CD4-positive, alpha-beta T cell treated with Interleukin-4 for 4 hours (primary cell): ENCODE measurements at regions not wholly inside any gene's neighbourhood (a gene's known extent, or its start where the extent isn't known, plus 50 kb on each side); places are given as distances from the start of the nearest gene placed in this dataset.
"Not testable (repeated sequence)": the region's sequence is repeated elsewhere in the genome, so short reads cannot be mapped to it uniquely, and the experiment has no call there.

Experiments
- DNase-seq: peaks from one replicate; pipeline ENCODE4 v3.0.0-alpha.2; 2020

DNA sequence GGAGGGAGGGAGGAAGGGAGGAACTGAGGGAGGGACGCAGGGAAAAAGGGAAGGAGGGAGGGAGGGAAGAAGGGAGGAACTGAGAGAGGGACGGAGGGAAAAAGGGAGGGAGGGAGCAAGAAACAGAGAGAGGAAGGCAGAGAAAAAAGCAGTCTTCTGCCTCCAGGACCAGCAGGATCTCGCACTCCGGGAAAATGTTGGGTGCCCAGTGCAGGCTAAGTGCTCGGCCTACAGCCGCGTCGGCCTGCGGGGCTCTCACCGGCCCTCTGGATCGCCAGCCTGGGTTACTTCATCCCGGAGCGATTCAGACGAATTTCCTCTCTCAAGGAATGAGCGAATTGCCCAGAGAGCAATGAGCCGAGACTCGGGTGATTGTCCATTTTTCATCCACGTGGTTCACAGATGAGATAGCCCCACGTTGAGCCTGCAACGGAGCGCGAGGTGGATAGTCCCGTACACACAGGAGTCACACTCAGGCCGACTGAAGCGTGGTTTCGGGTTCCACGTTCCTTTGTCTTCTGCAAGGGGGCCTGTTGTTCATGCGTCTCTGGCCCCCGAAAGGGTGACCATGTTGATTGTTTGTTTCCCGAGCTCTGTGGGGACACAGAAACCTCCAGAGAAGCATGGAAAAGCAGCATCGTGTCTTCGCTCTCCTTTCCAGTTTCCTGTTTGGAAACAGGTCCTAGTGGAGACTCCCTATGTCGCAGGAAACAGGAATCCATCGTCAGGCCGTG lies 1937.1 kb upstream of the DEFB115 start:
- DNase-seq, result not testable (repeated sequence)

DNA sequence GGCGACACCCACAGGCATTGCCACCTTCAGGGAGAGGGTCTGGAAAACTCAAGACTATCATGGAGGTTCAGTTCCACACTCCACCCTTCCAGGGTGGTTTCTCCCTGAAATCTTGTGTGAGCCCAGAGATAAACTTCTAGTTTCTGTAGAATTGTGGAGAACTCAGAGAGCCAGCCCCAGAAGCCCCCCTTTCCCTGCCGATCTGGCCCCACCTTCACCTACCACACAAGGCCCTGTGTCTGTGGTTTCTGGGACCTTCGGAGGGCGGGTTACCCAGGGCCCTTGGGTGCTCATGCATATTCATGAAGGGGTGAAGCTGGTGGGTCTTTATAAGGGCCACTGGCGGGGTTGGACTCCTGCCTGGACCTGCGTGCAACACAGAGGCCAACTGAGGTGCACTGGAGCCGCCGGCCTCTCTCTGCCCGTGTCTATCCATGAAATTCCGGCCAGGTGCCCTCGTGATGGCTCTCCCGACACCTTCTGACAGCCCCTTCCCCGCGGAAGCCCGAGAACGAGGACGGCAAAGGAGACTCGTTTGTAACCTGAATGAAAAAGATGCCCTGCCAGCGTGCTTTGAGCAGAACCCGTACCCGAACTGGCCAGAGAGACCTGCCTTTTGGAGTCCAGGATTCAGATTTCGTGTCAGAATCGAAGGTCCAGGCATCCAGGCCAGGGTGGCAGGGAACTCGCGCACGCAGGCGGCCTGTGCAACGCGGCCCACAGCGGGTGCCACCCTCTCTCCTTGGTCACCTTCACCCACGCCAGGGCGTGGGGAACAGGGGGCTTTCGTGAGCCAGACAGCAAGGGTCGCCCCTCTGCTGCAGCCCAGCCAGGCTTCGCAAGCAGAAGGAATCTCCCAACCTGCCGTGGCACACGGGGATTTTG lies 1933.6 kb upstream of the DEFB115 start:
- not testable (repeated sequence) for DNase-seq

DNA sequence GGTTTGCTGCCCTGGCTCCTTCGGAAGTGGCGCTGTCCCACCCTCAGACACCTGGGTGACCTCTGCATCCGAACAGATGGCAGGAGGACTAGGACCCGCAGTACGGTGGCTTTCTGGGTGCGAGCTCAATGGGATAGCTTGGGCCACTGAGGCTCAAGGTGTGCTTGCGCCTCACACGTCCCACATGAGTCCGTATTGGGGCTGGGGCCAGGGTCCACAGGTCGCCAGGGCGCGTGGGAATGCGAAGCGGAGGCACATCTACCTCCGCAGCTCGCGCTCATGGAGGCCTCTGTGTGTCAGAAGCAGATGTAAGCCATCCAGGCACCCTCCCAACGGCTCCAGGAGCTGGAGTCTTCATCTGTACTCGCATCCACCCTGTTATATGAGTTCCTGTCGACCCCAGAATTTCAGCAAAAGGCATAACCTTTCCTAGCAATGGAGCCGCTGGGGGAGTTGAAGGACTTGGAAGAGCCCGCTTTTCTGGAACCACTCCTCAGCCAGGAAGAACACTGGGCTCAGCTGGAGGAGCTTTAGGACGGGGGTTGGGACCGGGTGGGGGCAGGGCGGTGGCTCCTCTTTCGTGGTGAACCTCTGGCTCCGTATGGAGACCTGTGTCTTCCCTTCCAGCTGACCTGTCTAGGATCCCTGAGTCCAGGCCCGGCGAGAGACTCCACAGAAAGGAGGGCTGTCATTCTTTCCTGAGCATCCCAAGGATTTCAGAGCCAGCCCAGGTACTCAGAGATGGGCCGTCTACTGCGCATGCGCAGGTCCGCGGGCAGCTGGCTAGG lies 1932.8 kb upstream of the DEFB115 start:
- DNase-seq, result not testable (repeated sequence)

DNA sequence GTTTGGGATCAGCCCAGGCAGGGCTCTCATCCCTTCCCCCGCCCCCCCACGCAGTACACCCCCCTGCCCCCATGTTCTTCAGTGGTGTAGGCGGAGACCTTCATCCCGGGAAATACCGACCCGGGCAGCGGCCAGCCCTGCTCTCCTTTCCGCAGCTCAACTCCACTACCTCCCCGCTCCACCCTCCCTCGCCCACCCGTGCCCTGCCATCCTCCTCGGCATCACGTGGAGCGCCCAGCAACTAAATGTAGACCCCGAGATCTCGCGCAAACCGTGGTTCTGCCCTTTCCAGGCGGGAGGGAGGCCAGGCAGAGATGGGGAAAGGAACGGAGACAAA lies 1932.2 kb upstream of the DEFB115 start:
- no peak for DNase-seq

DNA sequence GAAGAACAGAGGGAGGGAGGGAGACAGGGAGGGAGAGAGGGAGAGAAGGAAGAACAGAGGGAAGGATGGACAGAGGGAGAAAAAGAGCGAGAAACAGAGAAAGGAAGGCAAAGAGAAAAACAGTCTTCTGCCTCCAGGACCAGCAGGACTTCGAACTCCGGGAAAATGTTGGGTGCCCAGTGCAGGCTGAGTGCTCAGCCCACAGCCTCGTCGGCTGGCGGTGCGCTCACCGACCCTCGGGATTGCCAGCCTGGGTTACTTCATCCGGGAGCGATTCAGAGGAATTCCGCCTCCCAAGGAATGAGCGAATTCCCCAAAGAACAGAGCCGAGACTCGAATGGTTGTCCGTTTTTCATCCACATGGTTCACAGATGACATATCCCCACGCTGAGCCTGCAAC lies 1931.7 kb upstream of the DEFB115 start:
- not testable (repeated sequence) for DNase-seq

DNA sequence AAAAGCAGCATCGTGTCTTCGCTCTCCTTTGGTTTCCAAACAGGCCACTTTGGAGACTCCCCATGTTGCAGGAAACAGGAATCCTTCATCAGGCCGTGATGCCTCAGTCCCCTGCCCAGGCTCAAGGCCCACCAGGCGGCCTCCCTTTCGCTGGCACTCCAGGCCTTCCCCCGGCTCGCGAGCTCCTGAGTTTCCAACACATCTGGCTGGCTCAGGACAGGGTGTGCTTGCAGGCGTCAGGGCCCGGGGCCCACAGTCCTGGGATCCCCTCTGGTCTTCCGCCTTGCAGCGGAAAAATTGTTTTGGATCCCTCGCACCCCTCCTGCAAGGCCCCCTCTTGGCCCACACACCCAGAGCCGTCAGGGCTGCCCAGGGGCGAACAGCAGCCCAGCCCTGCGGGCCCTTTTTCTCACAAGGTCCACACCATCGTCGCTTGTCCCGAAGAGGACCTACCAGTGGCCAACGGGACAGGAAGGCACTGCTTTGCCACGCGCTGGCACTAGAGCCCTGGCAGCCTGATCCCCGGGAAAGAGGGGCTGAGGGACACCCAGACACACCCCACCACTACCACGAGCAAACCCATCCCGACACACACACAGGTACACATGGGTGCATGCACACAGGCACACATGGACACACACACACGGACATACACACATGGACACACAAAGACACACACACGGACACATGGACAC lies 1930.9 kb upstream of the DEFB115 start:
- DNase-seq, result no peak

DNA sequence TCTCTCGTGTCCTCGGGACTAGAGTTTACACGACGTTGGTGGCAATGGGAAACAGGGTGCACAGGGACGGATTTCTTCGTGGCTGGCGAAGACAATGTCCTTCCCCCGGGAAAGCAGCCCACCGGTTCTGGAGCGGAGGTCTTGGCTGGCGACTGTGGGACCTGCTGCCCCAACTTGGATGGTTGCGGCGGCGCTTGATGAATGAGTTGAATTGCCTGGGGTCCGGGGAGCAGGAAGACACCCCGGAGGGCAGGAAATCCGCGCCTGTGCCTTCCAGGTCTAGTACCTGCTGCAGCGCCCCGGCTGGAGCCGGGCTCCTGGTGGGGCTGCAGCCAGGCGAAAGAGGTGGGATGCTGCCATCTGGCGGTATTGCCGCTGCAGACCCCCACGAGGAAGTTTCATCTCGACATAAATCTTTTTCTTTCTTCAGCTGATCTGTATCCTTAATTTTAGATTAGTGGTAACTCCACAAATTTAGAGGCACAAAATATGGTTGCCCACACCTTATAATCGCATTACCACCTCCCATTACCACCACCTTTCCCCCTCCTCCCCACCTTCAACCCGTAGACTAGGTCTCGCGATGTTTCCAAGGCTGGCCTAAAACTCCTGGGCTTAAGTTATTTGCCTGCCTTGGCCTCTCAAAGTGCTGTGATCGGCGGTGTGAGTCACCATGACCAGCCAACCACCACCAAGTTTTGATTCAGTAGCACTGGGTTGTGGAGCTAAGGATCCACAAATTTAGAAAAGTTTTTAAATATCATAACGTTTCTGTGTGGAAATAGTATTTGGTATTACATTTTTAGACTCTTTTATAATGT lies 1929.7 kb upstream of the DEFB115 start:
- DNase-seq, result not testable (repeated sequence)

DNA sequence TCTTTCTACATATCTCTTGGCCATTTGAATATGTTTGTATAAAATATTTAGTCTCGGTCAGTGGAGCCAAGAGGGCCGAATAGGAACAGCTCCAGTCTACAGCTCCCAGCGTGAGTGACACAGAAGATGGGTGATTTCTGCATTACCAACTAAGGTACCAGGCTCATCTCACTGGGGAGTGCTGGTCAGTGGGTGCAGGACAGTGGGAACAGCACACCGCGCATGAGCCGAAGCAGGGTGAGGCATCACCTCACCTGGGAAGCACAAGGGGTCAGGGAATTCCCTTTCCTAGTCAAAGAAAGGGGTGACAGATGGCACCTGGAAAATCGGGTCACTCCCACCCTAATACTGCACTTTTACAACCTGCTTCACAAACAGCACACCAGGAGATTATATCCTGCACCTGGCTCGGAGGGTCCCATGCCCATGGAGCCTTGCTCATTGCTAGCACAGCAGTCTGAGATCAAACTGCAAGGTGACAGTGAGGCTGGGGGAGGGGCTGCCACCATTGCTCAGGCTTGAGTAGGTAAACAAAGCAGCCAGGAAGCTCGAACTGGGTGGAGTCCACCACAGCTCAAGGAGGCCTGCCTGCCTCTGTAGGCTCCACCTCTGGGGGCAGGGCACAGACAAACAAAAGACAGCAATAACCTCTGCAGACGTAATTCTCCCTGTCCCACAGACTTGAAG lies 1926.9 kb upstream of the DEFB115 start:
- DNase-seq, result not testable (repeated sequence)

DNA sequence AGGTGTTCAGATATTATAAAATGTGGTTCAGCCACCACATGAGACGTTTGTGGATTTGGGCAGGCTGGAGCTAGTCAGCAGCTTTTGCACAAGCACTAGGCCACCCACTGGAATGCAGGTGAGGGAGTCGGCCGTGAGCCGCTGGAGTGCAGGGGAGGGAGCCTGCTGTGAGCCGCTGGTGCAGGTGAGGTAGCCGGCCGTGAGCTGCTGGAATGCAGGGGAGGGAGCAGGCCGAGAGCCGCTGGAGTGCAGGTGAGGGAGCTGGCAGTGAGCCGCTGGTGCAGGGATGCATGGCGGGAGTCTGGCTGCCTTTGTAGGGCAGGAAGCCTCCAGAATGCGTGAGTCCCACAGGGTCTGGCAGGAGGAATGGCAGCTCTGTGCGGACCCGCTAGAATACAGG lies 1907.6 kb upstream of the DEFB115 start:
- no peak for DNase-seq

DNA sequence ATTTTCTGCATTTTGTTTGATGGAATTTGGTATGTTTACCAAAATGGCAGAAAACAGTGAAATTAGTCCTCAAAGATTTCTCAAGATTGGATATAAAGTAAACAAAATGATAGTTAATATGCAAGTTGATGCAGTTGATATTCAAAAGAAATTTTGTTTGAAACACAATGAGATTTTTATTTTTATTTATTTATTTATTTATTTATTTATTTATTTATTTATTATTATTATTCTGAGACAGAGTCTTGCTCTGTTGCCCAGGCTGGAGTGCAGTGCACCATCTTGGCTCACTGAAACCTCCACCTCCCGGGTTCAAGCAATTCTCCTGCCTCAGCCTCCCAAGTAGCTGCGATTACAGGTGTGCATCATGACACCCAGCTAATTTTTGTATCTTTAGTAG lies 1881.5 kb upstream of the DEFB115 start:
- DNase-seq, result not testable (repeated sequence)

DNA sequence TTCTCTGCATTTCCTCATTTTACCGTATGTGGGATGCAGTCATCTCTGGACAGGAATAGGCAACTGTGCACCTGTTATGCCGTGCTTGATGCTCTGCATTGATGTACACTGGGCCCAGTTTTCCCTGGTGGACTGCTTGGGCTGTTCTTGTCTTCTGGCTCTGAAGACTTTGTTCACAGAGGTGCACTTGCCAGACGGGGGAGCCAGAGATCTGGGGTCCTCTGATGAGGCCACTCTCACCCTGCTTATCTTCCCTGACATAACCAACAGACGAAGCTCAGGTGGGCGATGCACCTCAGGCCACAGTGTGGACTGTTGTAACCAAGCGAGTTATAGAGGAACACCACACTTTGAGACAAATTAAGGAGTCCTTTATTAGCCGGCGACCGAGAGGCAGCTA lies 1864.6 kb upstream of the DEFB115 start:
- not testable (repeated sequence) for DNase-seq

DNA sequence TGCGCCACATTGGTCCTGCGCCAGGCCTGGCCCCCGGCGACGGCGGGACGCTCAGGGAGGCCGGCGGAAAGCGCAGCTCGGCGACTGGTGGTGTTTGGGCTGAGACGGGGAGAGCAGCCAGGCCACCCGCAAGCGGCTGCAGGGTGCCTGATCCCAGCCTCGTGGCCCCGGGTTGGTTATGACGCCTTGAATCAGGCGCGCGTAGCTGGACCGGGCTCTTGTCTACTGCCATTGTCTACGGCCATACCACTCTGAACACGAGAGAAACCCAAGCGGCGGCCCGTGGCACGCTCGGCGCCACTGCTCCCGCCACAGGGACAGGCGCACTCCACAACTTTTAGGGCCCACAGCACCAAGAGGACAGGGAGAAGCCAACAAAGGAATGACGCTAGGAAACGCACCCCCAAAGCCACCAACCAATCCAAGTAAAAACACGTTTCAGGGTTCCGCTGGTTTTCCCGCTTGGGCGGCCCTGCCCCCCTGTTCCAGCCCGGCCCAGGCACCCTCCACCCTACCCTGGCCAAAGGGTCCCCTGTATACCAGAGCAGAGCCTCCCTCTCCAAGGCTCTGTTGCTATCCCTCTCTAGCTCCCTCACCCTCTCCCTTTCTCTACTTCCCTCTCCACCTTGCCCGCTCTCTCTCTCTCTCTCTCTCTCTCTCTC lies 1849.3 kb upstream of the DEFB115 start:
- DNase-seq, result no peak

DNA sequence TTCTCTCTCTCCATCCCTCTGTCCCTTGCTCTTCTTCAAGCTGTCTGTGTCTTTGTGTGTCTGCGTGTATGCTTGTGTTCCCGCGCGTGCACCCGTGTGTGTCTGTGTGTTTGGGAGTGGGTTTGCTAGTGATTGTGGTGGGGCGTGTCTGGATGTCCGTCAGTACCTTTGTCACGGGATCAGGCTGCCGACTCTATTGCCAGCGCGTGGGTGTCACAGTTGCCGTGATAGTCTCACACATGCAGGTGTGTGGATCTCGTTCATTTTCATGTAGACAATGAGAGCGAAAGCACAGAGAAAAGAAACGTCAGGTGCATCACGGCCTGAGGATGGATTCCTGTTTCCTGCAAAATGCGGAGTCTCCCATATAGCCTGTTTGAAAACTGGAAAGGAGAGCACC lies 1848.8 kb upstream of the DEFB115 start:
- DNase-seq, result not testable (repeated sequence)

DNA sequence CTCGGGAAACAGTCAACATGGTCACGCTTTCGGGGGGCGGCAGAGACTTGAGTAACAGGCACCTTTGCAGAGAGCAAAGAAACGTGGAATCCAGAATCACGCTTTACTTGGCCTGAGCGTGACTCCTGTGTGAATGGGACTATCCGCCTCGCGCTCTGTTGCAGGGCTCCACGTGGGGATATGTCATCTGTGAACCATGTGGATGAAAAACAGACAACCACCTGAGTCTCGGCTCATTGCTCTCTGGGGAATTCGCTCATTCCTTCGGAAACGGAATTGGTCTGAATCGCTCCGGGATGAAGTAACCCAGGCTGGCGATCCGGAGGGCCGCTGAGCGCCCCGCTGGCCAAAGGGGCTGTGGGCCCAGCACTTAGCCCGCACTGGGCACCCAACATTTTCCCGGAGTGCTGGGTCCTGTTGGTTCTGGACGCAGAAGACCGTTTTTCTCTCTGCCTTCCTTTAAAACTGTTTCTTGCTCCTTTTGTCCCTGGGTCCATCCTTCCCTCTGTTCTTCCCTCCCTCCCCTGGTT lies 1848.2 kb upstream of the DEFB115 start:
- not testable (repeated sequence) for DNase-seq

DNA sequence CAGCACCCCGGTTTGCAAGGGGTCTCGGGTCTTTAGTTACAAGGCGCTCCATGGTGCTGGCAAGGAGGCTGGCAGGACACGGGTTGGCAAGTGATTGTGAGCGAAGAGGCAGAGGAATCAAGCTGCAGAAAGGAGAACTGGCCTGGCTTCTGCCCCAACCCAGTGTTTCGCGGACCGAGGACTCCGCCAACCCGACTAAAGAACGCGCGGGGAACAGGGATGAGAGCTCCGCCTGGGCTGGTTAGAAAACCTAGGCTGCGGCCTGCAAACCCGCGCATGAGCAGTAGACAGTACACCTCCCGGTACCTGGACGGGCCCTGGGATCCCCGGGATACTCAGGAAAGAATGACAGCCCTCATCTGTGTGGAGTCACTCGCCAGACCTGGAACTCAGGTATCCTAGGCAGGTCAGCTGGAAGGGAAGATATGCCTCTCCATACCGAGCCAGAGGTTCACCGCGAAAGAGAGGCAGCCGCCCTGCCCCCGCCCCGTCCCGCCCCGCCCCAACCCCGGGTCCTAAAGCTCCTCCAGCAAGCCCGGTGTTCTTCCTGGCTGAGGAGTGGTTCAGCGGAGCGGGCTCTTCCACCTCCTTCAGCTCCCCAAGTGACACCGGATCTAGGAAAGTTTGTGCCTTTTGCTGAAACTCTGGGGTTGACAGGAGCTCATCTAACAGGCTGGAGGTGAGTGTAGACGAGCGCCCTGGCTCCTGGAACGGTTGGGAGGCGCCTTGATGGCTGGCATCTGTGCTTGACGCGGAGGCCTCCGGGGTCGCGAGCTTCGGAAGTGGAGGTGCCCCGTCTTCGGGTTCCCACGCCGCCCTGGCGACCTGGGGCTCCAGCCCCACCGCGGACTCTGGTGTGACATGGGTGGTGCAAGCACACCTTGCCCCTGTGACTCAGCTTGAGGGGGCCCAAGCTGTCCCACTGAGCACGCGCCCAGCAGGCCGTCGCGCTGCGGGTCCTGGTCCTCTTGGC lies 1847.3 kb upstream of the DEFB115 start:
- DNase-seq, result no peak

DNA sequence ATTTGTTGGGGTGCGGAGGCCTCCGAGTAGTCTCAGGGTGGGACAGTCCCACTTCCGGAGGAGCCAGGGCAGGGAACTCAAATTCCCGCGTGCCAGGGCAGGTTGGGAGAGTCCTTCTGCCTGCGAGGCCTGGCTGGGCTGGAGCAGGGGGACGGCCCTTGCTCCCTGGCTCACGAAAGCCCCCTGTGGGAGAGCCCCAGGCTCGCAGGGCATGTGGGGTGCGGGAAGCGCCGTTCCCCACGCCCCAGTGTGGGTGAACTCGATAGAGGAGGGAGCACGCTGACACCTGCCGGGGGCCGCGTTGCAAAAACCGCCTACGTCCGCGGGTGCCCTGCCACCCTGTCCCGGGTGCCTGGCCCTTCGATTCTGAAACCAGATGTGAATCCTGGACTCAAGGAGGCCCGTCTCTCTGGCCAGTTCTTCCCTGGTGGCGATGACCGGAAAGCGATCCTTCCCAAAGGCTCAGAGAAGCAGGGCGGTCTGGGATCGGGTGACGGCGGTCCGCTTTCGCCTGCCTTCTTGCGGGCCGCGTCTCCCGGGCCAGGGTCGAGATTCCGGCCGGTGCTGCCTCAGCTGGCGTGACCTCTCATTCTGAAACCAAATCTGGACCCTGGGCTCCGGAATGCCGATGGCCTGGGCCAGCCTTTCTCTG lies 1846.5 kb upstream of the DEFB115 start:
- no peak for DNase-seq

DNA sequence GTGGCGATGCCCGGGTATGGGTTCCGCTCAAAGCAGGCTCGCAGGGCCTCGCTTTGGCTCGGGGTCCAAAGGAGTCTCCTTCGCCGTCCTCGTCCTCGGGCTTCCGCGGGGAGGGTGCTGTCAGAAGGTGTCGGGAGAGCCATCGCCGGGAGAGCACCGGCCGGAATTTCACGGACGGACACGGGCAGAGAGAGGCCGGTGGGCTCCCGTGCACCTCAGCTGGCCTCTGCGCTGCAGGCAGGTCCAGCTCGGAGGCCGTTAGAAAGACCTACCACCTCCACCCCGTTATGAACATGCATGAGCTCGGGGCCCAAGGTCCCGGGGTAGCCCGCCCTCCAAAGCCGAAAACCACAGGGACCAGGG lies 1846.0 kb upstream of the DEFB115 start:
- DNase-seq, result not testable (repeated sequence)

DNA sequence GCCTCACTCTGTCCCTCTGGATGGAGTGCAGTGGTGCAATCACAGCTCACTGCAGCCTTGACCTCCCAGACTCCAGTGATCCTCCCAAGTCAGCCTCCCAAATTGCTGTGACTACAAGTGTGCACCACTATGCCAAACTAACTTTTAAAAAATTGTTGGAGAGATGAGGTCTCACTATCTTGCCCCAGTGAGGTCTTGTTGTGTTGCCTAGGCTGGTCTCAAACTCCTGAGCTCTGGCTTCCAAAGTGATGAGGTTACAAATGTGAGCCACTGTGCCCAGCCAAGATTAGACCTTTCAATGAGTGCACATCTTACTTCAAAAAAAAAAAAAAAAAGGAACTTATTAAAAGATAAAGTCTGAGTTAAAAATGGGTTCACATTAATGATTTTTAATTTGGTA lies 1838.1 kb upstream of the DEFB115 start:
- no peak for DNase-seq
